Duodenal mucosa (tissue), 2 donors: ENCODE measurements at regions not wholly inside any gene's neighbourhood (a gene's known extent, or its start where the extent isn't known, plus 50 kb on each side); places are given as distances from the start of the nearest gene placed in this dataset.

Experiments used
- H3K27ac ChIP-seq: one replicate; pipeline ENCODE4 v1.7.0; 2013; ENCODE audit warnings: low read depth, low read length
- H3K27me3 ChIP-seq, 2 donors: one replicate each; pipeline ENCODE4 v1.7.0; 2013; ENCODE audit warnings: low read length in 2 of 2, control low read depth in 1 of 2; ENCODE audit not compliant: insufficient read depth in 2 of 2, control insufficient read depth in 1 of 2
- H3K36me3 ChIP-seq, 2 donors: one replicate each; pipeline ENCODE4 v1.7.0; 2013; ENCODE audit warnings: low read length in 2 of 2, control low read depth in 1 of 2; ENCODE audit not compliant: insufficient read depth in 2 of 2, control insufficient read depth in 1 of 2
- H3K4me1 ChIP-seq, 2 donors: one replicate each; pipeline ENCODE4 v1.7.0; 2013; ENCODE audit warnings: low read length in 2 of 2, control low read depth in 1 of 2; ENCODE audit not compliant: insufficient read depth in 2 of 2, control insufficient read depth in 1 of 2
- H3K4me3 ChIP-seq, 2 donors: one replicate each; pipeline ENCODE4 v1.7.0; 2013; ENCODE audit warnings: low read length in 2 of 2, low read depth in 1 of 2
- H3K9ac ChIP-seq, 2 donors: one replicate each; pipeline ENCODE4 v1.7.0; 2013; ENCODE audit warnings: low read length in 2 of 2, low read depth in 1 of 2
- H3K9me3 ChIP-seq, 2 donors: one replicate each; pipeline ENCODE4 v1.7.0; 2013; ENCODE audit warnings: low read length in 2 of 2, control low read depth in 1 of 2; ENCODE audit not compliant: control insufficient read depth in 1 of 2

DNA sequence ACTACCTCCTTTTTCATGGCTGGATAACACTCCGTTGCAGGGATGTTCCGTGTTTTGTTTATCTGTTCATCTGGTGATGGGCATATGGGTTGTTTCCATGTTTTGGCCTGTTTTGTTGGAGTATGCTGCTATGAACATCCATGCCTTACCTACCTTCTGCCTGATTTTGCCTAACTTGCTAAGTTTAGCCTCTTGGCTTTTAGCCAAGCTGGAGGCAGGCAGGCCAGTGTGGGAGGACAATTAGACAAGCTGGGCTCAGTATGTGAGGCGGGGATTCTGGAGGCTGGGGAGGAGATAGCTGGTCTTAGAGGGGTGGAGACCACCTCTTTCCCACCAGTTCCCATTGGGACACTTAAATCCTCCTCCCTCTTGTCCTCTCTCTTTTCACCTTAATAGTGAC, 98.4 kb upstream of the WNT4 start:
- Histone ChIP-seq H3K4me1 (peaks cover 16 to 20% of the 10 kb centered on the region in 2 donors), H3K4me3 (no peak overlapping the region), H3K9me3 (no peaks in the 10 kb centered on the region), H3K36me3 (no peaks in the 10 kb centered on the region), H3K27ac (no peak overlapping the region), H3K9ac (no peak overlapping the region), H3K27me3 (no peaks in the 10 kb centered on the region)

DNA sequence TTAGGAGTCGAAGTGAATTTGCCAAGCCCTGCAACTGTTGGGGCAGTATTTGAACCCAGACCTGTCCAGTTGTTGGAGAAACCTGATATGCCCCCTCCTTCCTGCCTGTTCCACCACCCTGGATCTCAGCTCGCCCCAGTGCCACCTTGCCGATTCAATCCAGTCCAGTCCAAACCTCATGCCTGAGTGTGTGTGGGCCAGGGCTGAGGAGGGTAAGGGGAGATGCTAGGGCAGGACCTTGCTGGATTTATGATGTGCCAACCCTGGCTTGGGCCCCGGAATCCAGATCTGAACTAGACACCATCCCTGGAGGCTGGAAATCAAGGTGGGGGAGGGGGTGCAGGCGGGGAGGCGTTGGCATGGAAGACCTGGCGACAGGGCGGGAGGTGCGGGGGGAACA, 98.9 kb upstream of the WNT4 start:
- no peak overlapping the region for H3K9ac ChIP-seq
- H3K27me3 ChIP-seq: no peaks in the 10 kb centered on the region
- H3K9me3 ChIP-seq: no peaks in the 10 kb centered on the region
- H3K27ac ChIP-seq: no peak overlapping the region
- H3K4me1 ChIP-seq: peaks cover 16 to 22% of the 10 kb centered on the region in 2 donors
- H3K4me3 ChIP-seq: no peak overlapping the region
- no peaks in the 10 kb centered on the region for H3K36me3 ChIP-seq

GRCh38 chr1:22245100-22245650, 102.3 kb upstream of the WNT4 start:
- Histone ChIP-seq H3K9me3 (no peaks in the 10 kb centered on the region), H3K27ac (no peak overlapping the region), H3K4me3 (no peak overlapping the region), H3K27me3 (no peaks in the 10 kb centered on the region), H3K36me3 (no peaks in the 10 kb centered on the region), H3K4me1 (peaks cover 0 to 4% of the 10 kb centered on the region in 2 donors), H3K9ac (no peak overlapping the region)

DNA sequence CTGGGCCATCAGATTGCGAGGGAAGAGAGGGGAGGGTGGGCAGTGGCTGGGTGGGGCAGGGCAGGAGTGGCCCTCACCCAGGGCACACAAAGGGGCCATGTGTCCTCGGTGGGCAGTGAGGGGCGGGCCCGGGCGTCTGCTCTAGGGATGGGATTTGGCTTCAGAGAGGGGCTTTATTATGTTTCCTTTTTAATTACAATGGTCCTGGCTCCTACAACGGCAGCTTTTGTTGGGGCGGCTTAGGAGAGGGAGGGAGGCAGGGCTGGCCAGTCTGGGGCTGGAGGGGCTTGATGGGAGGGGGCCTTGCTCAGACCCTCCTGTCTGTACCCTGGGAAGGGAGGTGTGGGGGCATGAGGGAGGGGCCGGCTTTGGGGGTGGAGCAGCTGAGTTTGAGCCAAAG, 102.8 kb upstream of the WNT4 start:
- no peak overlapping the region for H3K9ac ChIP-seq
- H3K9me3 ChIP-seq: no peaks in the 10 kb centered on the region
- no peak overlapping the region for H3K27ac ChIP-seq
- no peak overlapping the region for H3K4me3 ChIP-seq
- peaks cover 0 to 4% of the 10 kb centered on the region in 2 donors for H3K4me1 ChIP-seq
- H3K27me3 ChIP-seq: no peaks in the 10 kb centered on the region
- no peaks in the 10 kb centered on the region for H3K36me3 ChIP-seq

GRCh38 chr1:22246755-22247480, 104.0 kb upstream of the WNT4 start:
- Histone ChIP-seq H3K27ac (no peak overlapping the region), H3K27me3 (no peaks in the 10 kb centered on the region), H3K36me3 (no peaks in the 10 kb centered on the region), H3K9ac (no peak overlapping the region), H3K4me3 (no peak overlapping the region), H3K9me3 (no peaks in the 10 kb centered on the region), H3K4me1 (peaks cover 0 to 4% of the 10 kb centered on the region in 2 donors)

DNA sequence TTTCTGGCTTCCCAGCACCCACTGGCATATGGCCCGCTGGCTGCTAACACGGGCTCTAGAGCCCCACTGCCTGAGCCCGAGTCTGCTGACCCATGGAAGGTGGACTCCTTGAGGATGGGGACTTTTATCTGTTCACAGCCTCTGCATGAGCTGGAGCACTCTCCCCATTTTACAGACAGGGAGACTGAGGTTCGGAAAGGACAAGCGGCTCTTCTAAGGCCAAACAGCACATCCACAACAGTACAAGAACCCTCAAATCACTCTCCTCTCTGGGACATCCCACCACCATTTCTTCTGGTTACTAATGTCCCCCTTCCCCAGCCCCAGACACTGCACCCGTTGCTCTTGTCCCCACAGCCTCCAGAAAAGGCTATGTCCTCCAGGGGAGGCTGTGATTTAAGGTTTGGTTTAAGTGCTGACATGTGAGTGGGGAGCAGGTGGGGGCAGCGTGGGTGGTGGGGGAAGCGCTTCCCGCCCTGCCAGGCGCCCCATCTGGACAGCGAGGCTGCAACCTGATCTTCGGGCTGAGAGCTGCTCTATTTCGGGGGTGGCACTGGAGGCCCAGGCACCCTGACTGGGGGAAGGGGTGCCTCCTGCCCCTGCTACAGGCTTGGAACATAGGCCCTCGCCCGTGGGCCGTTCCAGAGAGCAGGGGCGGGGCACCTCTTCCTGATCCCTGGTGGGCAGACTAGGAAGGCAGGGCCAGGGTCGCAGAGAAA, 104.8 kb upstream of the WNT4 start:
- H3K9ac ChIP-seq: no peak overlapping the region
- H3K27me3 ChIP-seq: no peaks in the 10 kb centered on the region
- no peak overlapping the region for H3K27ac ChIP-seq
- H3K4me3 ChIP-seq: no peak overlapping the region
- H3K4me1 ChIP-seq: peaks cover 0 to 4% of the 10 kb centered on the region in 2 donors
- no peaks in the 10 kb centered on the region for H3K36me3 ChIP-seq
- no peaks in the 10 kb centered on the region for H3K9me3 ChIP-seq

DNA sequence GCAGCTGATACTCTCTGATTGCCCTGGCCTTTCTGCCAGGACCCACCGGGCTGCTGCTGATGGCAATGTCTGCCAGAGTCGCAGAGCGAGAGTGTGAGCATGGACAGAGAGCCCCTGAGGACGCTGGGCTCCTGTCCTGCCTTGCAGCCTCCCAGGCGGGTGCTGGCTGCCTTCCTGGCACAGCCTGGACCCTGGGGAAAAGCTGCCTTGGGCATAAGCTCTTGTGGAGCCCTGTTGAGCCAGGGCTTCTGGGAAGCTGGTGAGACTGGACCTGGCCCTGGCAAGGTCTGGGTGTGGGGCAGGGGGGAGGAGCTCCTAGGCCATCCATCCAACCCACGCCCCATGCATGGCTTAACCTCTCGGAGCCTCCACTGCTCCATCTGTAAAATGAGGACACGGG, 105.8 kb upstream of the WNT4 start:
- Histone ChIP-seq H3K9me3 (no peaks in the 10 kb centered on the region), H3K4me3 (no peak overlapping the region), H3K27me3 (no peaks in the 10 kb centered on the region), H3K36me3 (no peaks in the 10 kb centered on the region), H3K4me1 (peaks cover 0 to 4% of the 10 kb centered on the region in 2 donors), H3K9ac (no peak overlapping the region), H3K27ac (no peak overlapping the region)

DNA sequence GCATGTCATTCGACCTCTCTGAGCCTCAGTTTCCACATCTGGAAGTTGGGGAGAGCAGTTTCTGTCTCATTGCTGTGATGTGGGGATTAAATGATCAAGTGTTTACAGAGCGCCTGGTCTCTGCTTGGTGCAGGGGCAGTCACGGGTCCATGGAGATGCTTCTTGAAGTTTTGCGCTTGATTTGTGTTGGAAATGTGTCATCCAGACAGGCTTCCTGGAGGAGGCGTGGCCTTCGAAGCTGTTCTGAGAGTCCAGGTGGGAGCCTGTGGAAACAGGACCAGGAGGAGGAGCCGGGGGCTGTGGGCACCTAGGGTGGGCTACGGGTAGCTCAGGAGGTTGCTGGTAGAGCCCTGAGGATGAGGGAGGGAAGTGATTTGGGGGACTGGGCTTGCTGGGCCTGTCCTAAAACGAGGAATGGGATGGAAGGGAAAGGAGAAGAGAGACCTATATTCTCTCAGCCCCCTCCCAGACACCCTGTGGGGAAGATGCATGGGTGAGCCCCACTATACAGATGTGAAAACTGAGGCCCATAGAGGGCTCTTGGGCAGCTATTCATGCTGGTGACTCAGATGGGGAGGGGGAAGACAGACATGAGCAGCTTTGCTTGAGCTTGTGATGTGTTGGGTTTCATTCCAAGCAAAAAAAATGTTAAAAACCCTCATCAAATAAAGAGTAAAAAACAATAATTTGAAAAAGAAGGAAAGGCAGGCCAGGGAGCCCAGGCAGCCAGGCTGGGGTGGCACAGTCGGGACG, 107.2 kb upstream of the WNT4 start:
- H3K9me3 ChIP-seq: no peaks in the 10 kb centered on the region
- H3K4me3 ChIP-seq: no peak overlapping the region
- H3K27me3 ChIP-seq: no peaks in the 10 kb centered on the region
- no peaks in the 10 kb centered on the region for H3K36me3 ChIP-seq
- peaks cover 7 to 11% of the 10 kb centered on the region in 2 donors for H3K4me1 ChIP-seq
- no peak overlapping the region for H3K27ac ChIP-seq
- H3K9ac ChIP-seq: no peak overlapping the region

GRCh38 chr1:22250724-22251123, 107.8 kb upstream of the WNT4 start:
- Histone ChIP-seq H3K9me3 (no peaks in the 10 kb centered on the region), H3K9ac (no peak overlapping the region), H3K4me1 (peaks cover 11 to 15% of the 10 kb centered on the region in 2 donors), H3K27me3 (no peaks in the 10 kb centered on the region), H3K27ac (no peak overlapping the region), H3K4me3 (no peak overlapping the region), H3K36me3 (no peaks in the 10 kb centered on the region)

GRCh38 chr1:22252251-22252650, 109.4 kb upstream of the WNT4 start:
- H3K9me3 ChIP-seq: no peaks in the 10 kb centered on the region
- no peaks in the 10 kb centered on the region for H3K27me3 ChIP-seq
- peaks cover 13 to 15% of the 10 kb centered on the region in 2 donors for H3K4me1 ChIP-seq
- H3K27ac ChIP-seq: no peak overlapping the region
- no peak overlapping the region for H3K4me3 ChIP-seq
- no peak overlapping the region for H3K9ac ChIP-seq
- H3K36me3 ChIP-seq: no peaks in the 10 kb centered on the region
